H1 (cell line): ENCODE measurements at regions not wholly inside any gene's neighbourhood (a gene's known extent, or its start where the extent isn't known, plus 50 kb on each side); places are given as distances from the start of the nearest gene placed in this dataset.

Experiments
- CTCF ChIA-PET: fragments of 300-600 bp; sonication (Branson Sonifier 250); formaldehyde crosslinking; loops from one replicate; lab custom pipeline; 2021; ENCODE audit not compliant: partially characterized antibody; lab: Charles Lee
- POLR2A ChIA-PET: fragments of 300-600 bp; sonication (Branson Sonifier 250); formaldehyde crosslinking; loops from one replicate; lab custom pipeline; 2021; ENCODE audit warnings: inconsistent platforms; ENCODE audit not compliant: partially characterized antibody; lab: Charles Lee
- DNase-seq, 2 experiments: peaks; one replicate each; pipeline versions ENCODE4 v3.0.0 to v3.0.0-alpha.2; 2010 to 2022; ENCODE audit warnings: low spot score in 2 of 2, low read depth in 1 of 2, mixed read lengths in 1 of 2
- FAIRE-seq: peaks from 2 replicates; lab custom pipeline; 2011; peaks lifted over from hg19 to GRCh38; lab: Jason Lieb, UNC
- H2AFZ ChIP-seq: 2 replicates; pipeline ENCODE4 v1.8.1; 2012; ENCODE audit warnings: low read length, inconsistent platforms
- H2AK5ac ChIP-seq: 2 replicates; pipeline ENCODE4 v1.6.1; 2013; ENCODE audit warnings: low read depth, low read length
- H2BK120ac ChIP-seq: replicated peaks from 2 replicates; pipeline ENCODE3; 2013; ENCODE audit warnings: low read depth, low read length, inconsistent platforms
- H2BK12ac ChIP-seq: 2 replicates; pipeline ENCODE4 v1.6.1; 2013; ENCODE audit warnings: low read depth, low read length
- H2BK15ac ChIP-seq: 2 replicates; pipeline ENCODE4 v1.6.1; 2013; ENCODE audit warnings: low read length
- H2BK20ac ChIP-seq: 2 replicates; pipeline ENCODE4 v1.6.1; 2013; ENCODE audit warnings: low read length
- H2BK5ac ChIP-seq: 2 replicates; pipeline ENCODE4 v1.6.1; 2013; ENCODE audit warnings: low read depth, low read length
- H3K14ac ChIP-seq: 2 replicates; pipeline ENCODE4 v1.6.1; 2013; ENCODE audit warnings: inconsistent platforms; ENCODE audit not compliant: insufficient read length
- H3K18ac ChIP-seq: 2 replicates; pipeline ENCODE4 v1.6.1; 2013; ENCODE audit warnings: low read length; ENCODE audit errors: extremely low read depth
- H3K23ac ChIP-seq: 2 replicates; pipeline ENCODE4 v1.6.1; 2013; ENCODE audit warnings: inconsistent platforms; ENCODE audit not compliant: insufficient read length
- H3K23me2 ChIP-seq: 2 replicates; pipeline ENCODE4 v1.6.1; 2013; ENCODE audit warnings: low read depth, low read length
- H3K27ac ChIP-seq: 2 replicates; pipeline ENCODE4 v1.6.1; 2011; ENCODE audit warnings: low read depth, low read length, inconsistent platforms
- H3K27me3 ChIP-seq, 4 experiments: replicated peaks in 1 of 4; 1 replicate in 1 of 4; 2 replicates in 3 of 4; pipeline versions ENCODE4 v1.6.1 to v1.8.1; 2011 to 2013; ENCODE audit warnings: low read length in 3 of 4, mild to moderate bottlenecking in 3 of 4, inconsistent platforms in 2 of 4, mixed read lengths in 2 of 4, moderate library complexity in 1 of 4; ENCODE audit not compliant: control insufficient read depth in 3 of 4, insufficient read depth in 3 of 4; ENCODE audit errors: extremely low read depth in 1 of 4
- H3K36me3 ChIP-seq, 4 experiments: 2 replicates each; pipeline versions ENCODE4 v1.6.1 to v1.8.1; 2011 to 2013; ENCODE audit warnings: mild to moderate bottlenecking in 4 of 4, low read length in 3 of 4, moderate library complexity in 2 of 4, control low read depth in 1 of 4, inconsistent platforms in 1 of 4; ENCODE audit not compliant: insufficient read depth in 4 of 4, control insufficient read depth in 2 of 4
- H3K4ac ChIP-seq: replicated peaks from 2 replicates; pipeline ENCODE3; 2013; ENCODE audit warnings: low read length, low read depth, mixed read lengths, inconsistent platforms; ENCODE audit not compliant: insufficient read length
- H3K4me1 ChIP-seq, 4 experiments: replicated peaks in 1 of 4; 1 replicate in 1 of 4; 2 replicates in 3 of 4; pipeline versions ENCODE4 v1.6.1 to v1.8.1; 2011 to 2013; ENCODE audit warnings: low read length in 3 of 4, inconsistent platforms in 2 of 4, mixed read lengths in 1 of 4; ENCODE audit not compliant: insufficient read depth in 4 of 4, control insufficient read depth in 3 of 4
- H3K4me2 ChIP-seq, 2 experiments: 2 replicates each; pipeline versions ENCODE4 v1.6.1 to v1.8.1; 2011 to 2013; ENCODE audit warnings: low read depth in 2 of 2, low read length in 2 of 2, control low read depth in 1 of 2, inconsistent platforms in 1 of 2, mild to moderate bottlenecking in 1 of 2; ENCODE audit not compliant: insufficient read depth in 1 of 2
- H3K4me3 ChIP-seq, 4 experiments: fragments of 200-600, 300-600 bp in 1 of 4; sonication (generic), shearing (Covaris generic), sonication (Bioruptor Twin) in 1 of 4; 2 replicates each; pipeline versions ENCODE4 v1.5.1 to v1.8.1; 2011 to 2016; ENCODE audit warnings: low read length in 4 of 4, low read depth in 3 of 4, control low read depth in 2 of 4, inconsistent platforms in 2 of 4, mild to moderate bottlenecking in 2 of 4, mixed read lengths in 1 of 4, moderate library complexity in 1 of 4; ENCODE audit not compliant: insufficient read depth in 2 of 4; ENCODE audit errors: extremely low read depth in 1 of 4
- H3K56ac ChIP-seq: replicated peaks from 2 replicates; pipeline ENCODE3; 2013; ENCODE audit warnings: low read depth, mild to moderate bottlenecking, mixed read lengths, low read length, inconsistent platforms; ENCODE audit not compliant: insufficient read length
- H3K79me1 ChIP-seq: 2 replicates; pipeline ENCODE4 v1.6.1; 2013; ENCODE audit warnings: low read depth, low read length, control low read depth
- H3K79me2 ChIP-seq, 2 experiments: 2 replicates each; pipeline versions ENCODE4 v1.6.1 to v1.8.1; 2012 to 2013; ENCODE audit warnings: low read length in 2 of 2, mild to moderate bottlenecking in 2 of 2, inconsistent platforms in 1 of 2; ENCODE audit not compliant: insufficient read depth in 2 of 2, control insufficient read depth in 1 of 2
- H3K9ac ChIP-seq, 4 experiments: replicated peaks in 1 of 4; 1 replicate in 1 of 4; 2 replicates in 3 of 4; pipeline versions ENCODE4 v1.6.1 to v1.8.1; 2011 to 2013; ENCODE audit warnings: low read depth in 3 of 4, low read length in 3 of 4, control low read depth in 2 of 4, mild to moderate bottlenecking in 2 of 4, moderate library complexity in 2 of 4, inconsistent platforms in 1 of 4; ENCODE audit errors: extremely low read depth in 1 of 4
- H3K9me3 ChIP-seq, 2 experiments: 2 replicates each; pipeline versions ENCODE4 v1.6.1 to v1.8.1; 2012 to 2013; ENCODE audit warnings: mild to moderate bottlenecking in 2 of 2, moderate library complexity in 2 of 2, control low read depth in 1 of 2, inconsistent platforms in 1 of 2, low read depth in 1 of 2, low read length in 1 of 2, mixed read lengths in 1 of 2; ENCODE audit not compliant: insufficient read depth in 2 of 2
- H4K20me1 ChIP-seq, 2 experiments: replicated peaks in 1 of 2; 2 replicates each; pipeline versions ENCODE3 to v1.8.1; 2011 to 2013; ENCODE audit warnings: inconsistent platforms in 2 of 2, low read length in 2 of 2, mild to moderate bottlenecking in 1 of 2; ENCODE audit not compliant: insufficient read depth in 2 of 2, control insufficient read depth in 1 of 2
- H4K5ac ChIP-seq: 2 replicates; pipeline ENCODE4 v1.6.1; 2013; ENCODE audit warnings: low read length, low read depth, mixed read lengths, inconsistent platforms; ENCODE audit not compliant: insufficient read length
- H4K8ac ChIP-seq: 2 replicates; pipeline ENCODE4 v1.8.0; 2013; ENCODE audit warnings: mild to moderate bottlenecking, moderate library complexity, low read length, inconsistent platforms; ENCODE audit not compliant: insufficient read depth; ENCODE audit errors: extremely low read depth
- H4K91ac ChIP-seq: replicated peaks from 2 replicates; pipeline ENCODE3; 2013; ENCODE audit warnings: low read length, mixed read lengths, inconsistent platforms; ENCODE audit not compliant: insufficient read length
- ASH2L ChIP-seq: fragments of 200-600, 300-600 bp; sonication (generic); IDR thresholded peaks from one replicate; pipeline ENCODE4 v1.7.1; 2017; ENCODE audit warnings: low read length
- BRCA1 ChIP-seq: IDR thresholded peaks from 2 replicates; pipeline ENCODE4 v1.6.1; 2012; ENCODE audit warnings: low read depth, low read length, improper control_type of control experiment
- CREB1 ChIP-seq: IDR thresholded peaks from 2 replicates; pipeline ENCODE4 v1.6.1; 2012; ENCODE audit warnings: inconsistent platforms
- GABPA ChIP-seq: IDR thresholded peaks from 2 replicates; pipeline ENCODE4 v1.6.1; 2011; ENCODE audit warnings: mild to moderate bottlenecking, low read length, moderate library complexity, borderline replicate concordance; ENCODE audit not compliant: insufficient read depth
- HDAC2 ChIP-seq, 2 experiments: fragments of 300-600 bp in 1 of 2; sonication (generic) in 1 of 2; IDR thresholded peaks; 2 replicates each; pipeline ENCODE4 v1.6.1; 2011 to 2012; ENCODE audit warnings: low read depth in 2 of 2, low read length in 2 of 2, mild to moderate bottlenecking in 2 of 2, moderate library complexity in 2 of 2, borderline replicate concordance in 1 of 2, inconsistent platforms in 1 of 2
- MAX ChIP-seq: IDR thresholded peaks from 2 replicates; pipeline ENCODE4 v1.6.1; 2012; ENCODE audit warnings: inconsistent platforms
- NRF1 ChIP-seq: IDR thresholded peaks from 2 replicates; pipeline ENCODE4 v1.6.1; 2011; ENCODE audit warnings: mild to moderate bottlenecking, low read depth, low read length, improper control_type of control experiment
- RXRA ChIP-seq: IDR thresholded peaks from 2 replicates; pipeline ENCODE4 v1.6.1; 2011; ENCODE audit warnings: low read depth, mild to moderate bottlenecking, low read length, moderate library complexity; ENCODE audit not compliant: insufficient read depth
- SAP30 ChIP-seq: fragments of 300-600 bp; sonication (generic); IDR thresholded peaks from 2 replicates; pipeline ENCODE4 v1.7.1; 2012; ENCODE audit warnings: low read length, moderate library complexity, mild to moderate bottlenecking, inconsistent platforms; ENCODE audit not compliant: insufficient read depth, insufficient replicate concordance
- TAF7 ChIP-seq: optimal IDR thresholded peaks from 2 replicates; pipeline ENCODE3; 2011; ENCODE audit warnings: low read depth, mild to moderate bottlenecking, inconsistent platforms, low read length, moderate library complexity, borderline replicate concordance
- TCF12 ChIP-seq: IDR thresholded peaks from 2 replicates; pipeline ENCODE4 v1.6.1; 2011; ENCODE audit warnings: low read depth, mild to moderate bottlenecking, low read length
- TEAD4 ChIP-seq: IDR thresholded peaks from 2 replicates; pipeline ENCODE4 v1.6.1; 2012; ENCODE audit warnings: low read depth, low read length, inconsistent platforms, mixed read lengths
- USF2 ChIP-seq: IDR thresholded peaks from 2 replicates; pipeline ENCODE4 v1.6.1; 2011; ENCODE audit warnings: low read length, improper control_type of control experiment
- WGBS, 2 experiments: shearing (Covaris generic) in 1 of 2; methylation state at CpG; one replicate each; pipeline versions ENCODE4 v1.1.6 to v1.1.7; 2013 to 2015; ENCODE audit warnings: low lambda C conversion rate in 2 of 2, mixed read lengths in 2 of 2, inconsistent platforms in 1 of 2, low coverage in 1 of 2, missing lambda C conversion rate in 1 of 2; ENCODE audit not compliant: insufficient replicate concordance in 2 of 2, insufficient coverage in 1 of 2, insufficient read length in 1 of 2; ENCODE audit errors: extremely low coverage in 1 of 2, missing lambda C conversion rate in 1 of 2; 5-methylcytosine and 5-hydroxymethylcytosine counted together

- Histone ChIP-seq H3K9me3 (no peaks in the 10 kb centered on the region), H3K18ac (no peak overlapping the region), H4K91ac (no peak overlapping the region), H3K23me2 (no peaks in the 10 kb centered on the region), H3K36me3 (no peaks in the 10 kb centered on the region), H3K27ac (no peak overlapping the region), H2BK120ac (no peak overlapping the region), H3K4me1 (peaks cover 4 to 14% (median 10%) of the 10 kb centered on the region in 4 experiments; a peak in 4 of 7 replicates), H2BK12ac (no peak overlapping the region), H3K4me2 (no peak overlapping the region), H3K56ac (no peak overlapping the region), H2BK20ac (no peak overlapping the region), H3K14ac (no peak overlapping the region), H3K79me1 (no peaks in the 10 kb centered on the region), H2AK5ac (no peak overlapping the region), H3K4me3 (no peak overlapping the region), H2BK5ac (no peak overlapping the region), H2BK15ac (no peak overlapping the region), H2AFZ (no peak overlapping the region), H4K20me1 (no peaks in the 10 kb centered on the region), H3K27me3 (peaks cover 0 to 11% (median 5%) of the 10 kb centered on the region in 4 experiments; a peak in 5 of 7 replicates), H3K23ac (no peak overlapping the region), H4K5ac (no peak overlapping the region), H3K4ac (no peak overlapping the region), H4K8ac (no peak overlapping the region), H3K9ac (no peak overlapping the region), H3K79me2 (no peaks in the 10 kb centered on the region)
- DNase-seq = no peak
- FAIRE-seq = no peak
- WGBS, 2 experiments = 100% methylated on average over 2 of the region's 2 CpGs; no CpG with 5 or more reads in 1 of the 2 experiments
- ChIA-PET CTCF (interaction anchor here (1.2 to 2.4 kb wide), 2 partner anchors 30 to 121 kb away, joined by 3 to 14 read pairs; no protein-coding TSS in a partner anchor), POLR2A (no interaction called here)
- no peak for TF ChIP-seq GABPA
- TF ChIP-seq BRCA1 = no peak
- TF ChIP-seq SAP30 = no peak
- no peak for TF ChIP-seq HDAC2 (IDR thresholded peaks at IDR 0.05; ENCODE audit: borderline replicate concordance in 1 of 2, low read depth in 2 of 2, low read length in 2 of 2)
- no peak for TF ChIP-seq CREB1
- no peak for TF ChIP-seq NRF1
- TF ChIP-seq TCF12 = no peak
- no peak for TF ChIP-seq TEAD4
- TF ChIP-seq TAF7 = no peak
- TF ChIP-seq RXRA = no peak
- TF ChIP-seq USF2 = no peak
- no peak for TF ChIP-seq ASH2L
- TF ChIP-seq MAX = no peak
Observed at GRCh38 chr11:114771172-114771571, 92.8 kb downstream of the NXPE2 start.
